Smooth muscle cell (in vitro differentiated cells): ENCODE measurements at regions not wholly inside any gene's neighbourhood (a gene's known extent, or its start where the extent isn't known, plus 50 kb on each side); places are given as distances from the start of the nearest gene placed in this dataset.

Experiments
- DNase-seq: peaks from one replicate; lab custom pipeline; 2025; ENCODE audit not compliant: unreplicated experiment; lab: John Stamatoyannopoulos, UW
- H2AFZ ChIP-seq: fragments of 200-600 bp; sonication (generic); 2 replicates; pipeline ENCODE4 v1.6.0; 2016; ENCODE audit warnings: antibody characterized with exemption, low read depth, mild to moderate bottlenecking
- H3F3A ChIP-seq: fragments of 200-600 bp; sonication (generic); 2 replicates; pipeline ENCODE4 v1.6.0; 2017; ENCODE audit warnings: antibody characterized with exemption, low read depth
- H3K27ac ChIP-seq: fragments of 200-600 bp; sonication (generic); 2 replicates; pipeline ENCODE4 v1.5.1; 2016; ENCODE audit warnings: low read depth, mild to moderate bottlenecking
- H3K27me3 ChIP-seq: fragments of 200-600 bp; sonication (generic); 2 replicates; pipeline ENCODE4 v1.6.1; 2016; ENCODE audit warnings: low read depth, mild to moderate bottlenecking
- H3K36me3 ChIP-seq: fragments of 200-600 bp; sonication (generic); 2 replicates; pipeline ENCODE4 v1.5.1; 2016; ENCODE audit warnings: low read depth
- H3K4me1 ChIP-seq: fragments of 200-600 bp; sonication (generic); 2 replicates; pipeline ENCODE4 v1.5.1; 2016; ENCODE audit warnings: low read depth
- H3K4me2 ChIP-seq: fragments of 200-600 bp; sonication (generic); 2 replicates; pipeline ENCODE4 v1.6.0; 2016; ENCODE audit warnings: mild to moderate bottlenecking
- H3K4me3 ChIP-seq: fragments of 200-600 bp; sonication (generic); 2 replicates; pipeline ENCODE4 v1.5.1; 2016; ENCODE audit warnings: mild to moderate bottlenecking
- H3K79me2 ChIP-seq: fragments of 200-600 bp; sonication (generic); 2 replicates; pipeline ENCODE4 v1.6.0; 2016; ENCODE audit warnings: low read depth, mild to moderate bottlenecking
- H3K9ac ChIP-seq: fragments of 200-600 bp; sonication (generic); 2 replicates; pipeline ENCODE4 v1.6.0; 2016; ENCODE audit warnings: low read depth
- H3K9me3 ChIP-seq: fragments of 200-600 bp; sonication (generic); replicated peaks from 2 replicates; pipeline ENCODE4 v1.5.1; 2016; ENCODE audit warnings: low read depth
- H4K20me1 ChIP-seq: fragments of 200-600 bp; sonication (generic); 2 replicates; pipeline ENCODE4 v1.6.0; 2016; ENCODE audit warnings: low read depth
- WGBS: methylation state at CpG from one replicate; pipeline ENCODE4 v1.1.7; 2016; ENCODE audit warnings: low lambda C conversion rate; 5-methylcytosine and 5-hydroxymethylcytosine counted together
- TF ChIP-seq, protein P1 (sequence below): fragments of 200-600 bp; sonication (generic); IDR thresholded peaks from 2 replicates; pipeline ENCODE4 v1.5.1; 2017; ENCODE audit warnings: borderline replicate concordance, mild to moderate bottlenecking, antibody characterized with exemption; ENCODE audit not compliant: insufficient read depth, poor library complexity, severe bottlenecking

- WGBS, result 93% methylated on average over 7 of the region's 7 CpGs
- H4K20me1 ChIP-seq, result no peaks in the 10 kb centered on the region
- TF ChIP-seq, protein P1, sequence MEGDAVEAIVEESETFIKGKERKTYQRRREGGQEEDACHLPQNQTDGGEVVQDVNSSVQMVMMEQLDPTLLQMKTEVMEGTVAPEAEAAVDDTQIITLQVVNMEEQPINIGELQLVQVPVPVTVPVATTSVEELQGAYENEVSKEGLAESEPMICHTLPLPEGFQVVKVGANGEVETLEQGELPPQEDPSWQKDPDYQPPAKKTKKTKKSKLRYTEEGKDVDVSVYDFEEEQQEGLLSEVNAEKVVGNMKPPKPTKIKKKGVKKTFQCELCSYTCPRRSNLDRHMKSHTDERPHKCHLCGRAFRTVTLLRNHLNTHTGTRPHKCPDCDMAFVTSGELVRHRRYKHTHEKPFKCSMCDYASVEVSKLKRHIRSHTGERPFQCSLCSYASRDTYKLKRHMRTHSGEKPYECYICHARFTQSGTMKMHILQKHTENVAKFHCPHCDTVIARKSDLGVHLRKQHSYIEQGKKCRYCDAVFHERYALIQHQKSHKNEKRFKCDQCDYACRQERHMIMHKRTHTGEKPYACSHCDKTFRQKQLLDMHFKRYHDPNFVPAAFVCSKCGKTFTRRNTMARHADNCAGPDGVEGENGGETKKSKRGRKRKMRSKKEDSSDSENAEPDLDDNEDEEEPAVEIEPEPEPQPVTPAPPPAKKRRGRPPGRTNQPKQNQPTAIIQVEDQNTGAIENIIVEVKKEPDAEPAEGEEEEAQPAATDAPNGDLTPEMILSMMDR, result no peak
- H3K4me1 ChIP-seq, result no peaks in the 10 kb centered on the region
- no peaks in the 10 kb centered on the region for H3F3A ChIP-seq
- DNase-seq, result no peak
- H2AFZ ChIP-seq, result no peak overlapping the region
- H3K4me2 ChIP-seq, result no peak overlapping the region
- H3K27ac ChIP-seq, result no peak overlapping the region
- no peaks in the 10 kb centered on the region for H3K27me3 ChIP-seq
- H3K36me3 ChIP-seq, result no peaks in the 10 kb centered on the region
- H3K9me3 ChIP-seq, result no peaks in the 10 kb centered on the region
- no peak overlapping the region for H3K9ac ChIP-seq
- no peak overlapping the region for H3K4me3 ChIP-seq
- no peaks in the 10 kb centered on the region for H3K79me2 ChIP-seq
These were observed 192.2 kb upstream of the EXOC2 start for GRCh38 chr6:885051-885590.

GRCh38 chr6:884570-884969, 191.6 kb upstream of the EXOC2 start:
- no peaks in the 10 kb centered on the region for H3K79me2 ChIP-seq
- no peak overlapping the region for H2AFZ ChIP-seq
- no peaks in the 10 kb centered on the region for H3K9me3 ChIP-seq
- H3F3A ChIP-seq, result no peaks in the 10 kb centered on the region
- no peak overlapping the region for H3K4me2 ChIP-seq
- no peaks in the 10 kb centered on the region for H3K36me3 ChIP-seq
- no peaks in the 10 kb centered on the region for H3K27me3 ChIP-seq
- H3K9ac ChIP-seq, result no peak overlapping the region
- no peaks in the 10 kb centered on the region for H4K20me1 ChIP-seq
- no peak overlapping the region for H3K4me3 ChIP-seq
- no peak for DNase-seq
- H3K4me1 ChIP-seq, result no peaks in the 10 kb centered on the region
- no peak overlapping the region for H3K27ac ChIP-seq
- TF ChIP-seq, protein P1, result no peak
- 75% methylated on average over 2 of the region's 2 CpGs for WGBS

DNA sequence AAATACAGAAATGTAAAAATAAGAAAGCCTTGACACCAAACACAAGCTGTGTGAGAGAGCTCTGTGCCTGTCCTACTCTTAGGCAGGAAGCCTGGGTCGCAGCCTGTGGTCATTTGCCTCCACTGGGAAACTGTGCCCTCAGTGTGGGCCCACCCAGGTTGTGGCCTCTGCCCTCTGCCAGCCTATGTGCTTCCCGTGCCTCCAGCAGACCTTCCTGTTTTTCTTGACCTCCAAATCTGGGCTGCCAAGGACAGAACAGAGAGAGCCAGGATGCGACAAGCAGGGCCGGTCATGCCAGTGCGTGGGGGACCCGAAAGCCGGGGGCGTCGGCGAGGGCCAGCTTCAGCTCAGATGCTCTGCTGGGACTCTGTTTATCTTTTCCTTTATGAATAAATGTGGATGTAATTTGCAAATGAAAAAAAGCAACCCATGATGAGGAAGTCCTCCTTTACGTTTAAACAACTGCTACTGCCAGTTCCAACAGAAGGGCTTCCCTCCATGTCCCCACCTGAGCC, 189.2 kb upstream of the EXOC2 start:
- Histone ChIP-seq H3K27me3 (no peaks in the 10 kb centered on the region), H2AFZ (no peak overlapping the region), H3F3A (no peaks in the 10 kb centered on the region), H4K20me1 (no peaks in the 10 kb centered on the region), H3K27ac (no peak overlapping the region), H3K36me3 (no peaks in the 10 kb centered on the region), H3K4me1 (no peaks in the 10 kb centered on the region), H3K4me2 (no peak overlapping the region), H3K9ac (no peak overlapping the region), H3K9me3 (no peaks in the 10 kb centered on the region), H3K4me3 (no peak overlapping the region), H3K79me2 (no peaks in the 10 kb centered on the region)
- DNase-seq, result no peak
- TF ChIP-seq, protein P1, result no peak
- WGBS, result 90% methylated on average over 11 of the region's 11 CpGs

- H2AFZ ChIP-seq, result no peak overlapping the region
- no peaks in the 10 kb centered on the region for H3K79me2 ChIP-seq
- no peak overlapping the region for H3K4me3 ChIP-seq
- H3K36me3 ChIP-seq, result no peaks in the 10 kb centered on the region
- H3K4me2 ChIP-seq, result no peak overlapping the region
- H3K27me3 ChIP-seq, result no peaks in the 10 kb centered on the region
- H3K9me3 ChIP-seq, result no peaks in the 10 kb centered on the region
- whole genome bisulfite sequencing, result 91% methylated on average over 11 of the region's 11 CpGs
- no peaks in the 10 kb centered on the region for H3F3A ChIP-seq
- H4K20me1 ChIP-seq, result no peaks in the 10 kb centered on the region
- H3K4me1 ChIP-seq, result no peaks in the 10 kb centered on the region
- no peak overlapping the region for H3K9ac ChIP-seq
- TF ChIP-seq, protein P1, result no peak
- H3K27ac ChIP-seq, result no peak overlapping the region
- no peak for DNase-seq
These were observed 185.2 kb upstream of the EXOC2 start for GRCh38 chr6:878179-878578.
